ENCODE measurements at regions not wholly inside any gene's neighbourhood (a gene's known extent, or its start where the extent isn't known, plus 50 kb on each side); places are given as distances from the start of the nearest gene placed in this dataset.
A peak's percentile ranks its signal among the peaks of the same experiment; 100 is the strongest.

DNA sequence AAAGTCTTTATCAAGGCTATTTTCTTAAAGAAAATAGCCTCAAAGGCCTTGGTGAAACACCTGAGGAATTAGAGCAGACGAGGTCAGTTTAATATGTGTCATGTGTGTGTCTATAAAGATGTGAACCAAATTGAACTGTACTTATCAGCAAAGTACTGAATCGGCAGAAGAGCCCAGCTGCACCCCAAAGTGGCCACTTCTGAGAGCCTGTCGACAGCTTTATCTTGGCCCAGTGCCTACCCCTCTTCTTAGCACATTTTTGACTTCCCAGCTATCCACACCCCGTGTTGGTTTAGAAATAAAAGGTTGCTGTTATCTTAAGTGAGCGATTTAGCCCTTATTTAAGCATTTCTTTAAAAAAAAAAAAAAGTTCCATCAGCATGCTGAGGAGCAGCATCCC is 329.7 kb downstream of the FBXW7 start:
- H2AFZ ChIP-seq = no peak overlapping the region

DNA sequence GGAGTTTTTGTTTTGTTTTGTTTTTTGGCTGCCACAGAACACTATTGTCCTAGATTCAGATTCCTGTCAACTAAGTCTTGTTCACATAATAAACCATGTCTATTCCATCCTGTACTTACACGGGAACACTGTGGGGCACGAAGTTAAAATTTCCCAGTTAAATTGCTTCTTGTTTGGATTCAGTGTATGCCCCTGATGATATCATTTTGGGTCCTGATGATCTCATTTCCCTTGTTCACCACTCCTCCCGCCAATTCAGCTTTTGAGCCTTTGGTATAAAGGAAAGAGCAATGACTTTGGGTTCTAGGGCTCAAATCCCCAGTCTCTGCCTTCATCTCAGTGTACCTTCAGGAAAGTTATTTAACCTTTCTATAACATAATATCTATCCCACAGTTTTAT is 333.5 kb downstream of the FBXW7 start:
- Histone ChIP-seq H3K36me3 (ENCODE audit: low read depth) (no peaks in the 10 kb centered on the region), H3K9me3 (ENCODE audit: low read depth) (no peaks in the 10 kb centered on the region), H2AFZ (no peak overlapping the region), H3K4me1 (ENCODE audit: insufficient read depth) (no peaks in the 10 kb centered on the region; the same call in 1 of the 2 replicates), H3K27ac (no peak overlapping the region), H3K27me3 (replicated peaks; ENCODE audit: insufficient read depth) (no peaks in the 10 kb centered on the region), H3F3A (ENCODE audit: insufficient read depth) (no peaks in the 10 kb centered on the region), H3K79me2 (ENCODE audit: insufficient read depth) (no peaks in the 10 kb centered on the region), H3K4me3 (no peak overlapping the region), H3K4me2 (ENCODE audit: unreplicated experiment) (no peak overlapping the region), H3K9me2 (ENCODE audit: insufficient read depth) (no peaks in the 10 kb centered on the region), H3K9ac (no peak overlapping the region), H4K20me1 (ENCODE audit: insufficient read depth) (no peaks in the 10 kb centered on the region)
- in situ Hi-C loops (cut with MboI) = no loop called here
- DNase-seq = no peak
- 32 to 42% methylated on average over 3 of the region's 3 CpGs for WGBS, 2 experiments (ENCODE audit: low coverage in 1 of 2, low lambda C conversion rate in 2 of 2, missing lambda C conversion rate in 2 of 2)
- TF ChIP-seq EZH2phosphoT487 (IDR thresholded peaks at IDR 0.05; ENCODE audit: insufficient read depth, low read depth) (no peak), EZH2 (IDR thresholded peaks at IDR 0.05; ENCODE audit: insufficient read depth, poor library complexity, severe bottlenecking) (no peak)

More for the DNA sequence above, 329.7 kb downstream of the FBXW7 start:
- no peak overlapping the region for H3K4me3 ChIP-seq
- H3K79me2 ChIP-seq (ENCODE audit: insufficient read depth) = no peaks in the 10 kb centered on the region
- no peaks in the 10 kb centered on the region for H3K36me3 ChIP-seq (ENCODE audit: low read depth)
- H3K9me3 ChIP-seq (ENCODE audit: low read depth) = no peaks in the 10 kb centered on the region
- no peaks in the 10 kb centered on the region for H3F3A ChIP-seq (ENCODE audit: insufficient read depth)
- H3K27ac ChIP-seq = no peak overlapping the region
- WGBS, 2 experiments (ENCODE audit: low coverage in 1 of 2, low lambda C conversion rate in 2 of 2, missing lambda C conversion rate in 2 of 2) = 42 to 44% methylated on average over 5 of the region's 5 CpGs
- no peak overlapping the region for H3K4me2 ChIP-seq (ENCODE audit: unreplicated experiment)
- H3K9me2 ChIP-seq (ENCODE audit: insufficient read depth) = no peaks in the 10 kb centered on the region
- no peak for DNase-seq
- H4K20me1 ChIP-seq (ENCODE audit: insufficient read depth) = no peaks in the 10 kb centered on the region
- H3K27me3 ChIP-seq (replicated peaks; ENCODE audit: insufficient read depth) = no peaks in the 10 kb centered on the region
- H3K4me1 ChIP-seq (ENCODE audit: insufficient read depth) = no peaks in the 10 kb centered on the region; the same call in 1 of the 2 replicates
- in situ Hi-C loops (cut with MboI) = no loop called here
- TF ChIP-seq EZH2 (IDR thresholded peaks at IDR 0.05; ENCODE audit: insufficient read depth, poor library complexity, severe bottlenecking) (no peak), EZH2phosphoT487 (IDR thresholded peaks at IDR 0.05; ENCODE audit: insufficient read depth, low read depth) (no peak)
- H3K9ac ChIP-seq = no peak overlapping the region

DNA sequence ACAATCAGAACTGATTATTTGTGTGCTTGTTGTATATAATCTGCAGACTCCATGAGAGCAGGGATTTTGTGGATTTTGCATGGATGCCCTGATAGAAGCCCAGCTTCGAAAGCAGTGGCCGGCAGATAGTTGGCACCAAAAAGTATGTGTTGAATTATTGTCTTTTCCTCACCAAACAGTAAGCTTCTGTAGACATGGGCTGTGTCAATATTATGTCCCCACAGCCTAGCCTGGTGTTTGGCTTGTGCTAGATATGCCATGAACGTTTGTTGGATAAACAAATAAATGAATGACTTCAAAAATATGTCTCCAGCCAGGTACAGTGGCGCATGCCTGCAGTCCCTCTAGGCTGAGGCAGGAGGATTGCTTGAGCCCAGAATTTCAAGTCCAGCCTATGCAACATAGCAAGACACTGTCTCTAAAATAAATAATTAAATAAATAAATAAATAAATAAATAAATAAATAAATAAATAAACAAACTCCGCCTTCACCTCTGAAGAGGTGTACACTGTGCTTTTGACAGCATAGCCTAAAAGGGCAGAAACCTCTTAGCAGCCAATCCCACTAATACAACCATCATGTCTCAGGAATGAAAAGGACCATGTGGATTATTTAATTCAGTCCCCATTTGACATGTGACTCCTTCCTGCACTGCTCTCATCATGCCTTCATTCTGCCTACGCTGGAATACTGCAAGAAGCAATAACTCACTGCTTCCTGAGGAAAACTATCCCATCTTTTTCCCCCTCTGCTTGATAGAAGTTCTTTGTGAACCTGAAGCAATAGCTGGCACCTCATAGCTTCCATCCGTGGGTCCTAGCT is 335.2 kb downstream of the FBXW7 start:
- no peak for TF ChIP-seq EZH2 (IDR thresholded peaks at IDR 0.05; ENCODE audit: insufficient read depth, poor library complexity, severe bottlenecking)
- TF ChIP-seq EZH2phosphoT487 (IDR thresholded peaks at IDR 0.05; ENCODE audit: insufficient read depth, low read depth) = no peak
- Histone ChIP-seq H3K27ac (no peak overlapping the region), H3K27me3 (replicated peaks; ENCODE audit: insufficient read depth) (no peaks in the 10 kb centered on the region), H3K9me3 (ENCODE audit: low read depth) (no peaks in the 10 kb centered on the region), H3F3A (ENCODE audit: insufficient read depth) (no peaks in the 10 kb centered on the region), H3K9ac (no peak overlapping the region), H3K4me2 (ENCODE audit: unreplicated experiment) (no peak overlapping the region), H3K4me1 (ENCODE audit: insufficient read depth) (no peaks in the 10 kb centered on the region), H2AFZ (no peak overlapping the region), H4K20me1 (ENCODE audit: insufficient read depth) (no peaks in the 10 kb centered on the region), H3K79me2 (ENCODE audit: insufficient read depth) (no peaks in the 10 kb centered on the region), H3K9me2 (ENCODE audit: insufficient read depth) (no peaks in the 10 kb centered on the region), H3K36me3 (ENCODE audit: low read depth) (no peaks in the 10 kb centered on the region), H3K4me3 (no peak overlapping the region)
- in situ Hi-C loops (cut with MboI) = no loop called here
- no peak for DNase-seq
- 71 to 74% methylated on average over 7 of the region's 7 CpGs for WGBS, 2 experiments (ENCODE audit: low coverage in 1 of 2, low lambda C conversion rate in 2 of 2, missing lambda C conversion rate in 2 of 2)

DNA sequence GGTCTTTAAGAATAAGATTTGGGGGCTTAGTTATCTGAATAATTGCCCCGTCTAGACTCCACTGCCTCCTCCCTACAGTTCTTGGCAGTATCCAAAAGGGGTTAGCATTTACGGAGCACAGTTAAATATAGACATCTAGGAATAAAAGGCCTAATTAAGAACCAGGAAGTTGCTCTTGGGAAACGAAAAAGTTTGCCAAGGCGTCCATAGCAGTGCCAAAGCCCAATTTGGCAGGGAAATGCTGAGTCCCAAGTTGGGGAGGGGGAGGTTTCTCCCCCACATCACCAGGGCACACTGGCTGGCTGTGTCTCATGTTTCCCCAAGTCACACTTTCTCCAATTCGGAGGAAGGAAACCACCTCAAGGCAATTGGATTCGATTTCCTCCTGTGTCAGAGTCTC is 338.7 kb downstream of the FBXW7 start:
- no peaks in the 10 kb centered on the region for H3K79me2 ChIP-seq (ENCODE audit: insufficient read depth)

More for the DNA sequence above, 338.7 kb downstream of the FBXW7 start:
- no peaks in the 10 kb centered on the region for H3K36me3 ChIP-seq (ENCODE audit: low read depth)
- H3K4me1 ChIP-seq (ENCODE audit: insufficient read depth) = no peaks in the 10 kb centered on the region
- in situ Hi-C loops (cut with MboI) = no loop called here
- 47 to 56% methylated on average over 6 of the region's 6 CpGs for WGBS, 2 experiments (ENCODE audit: low coverage in 1 of 2, low lambda C conversion rate in 2 of 2, missing lambda C conversion rate in 2 of 2)
- no peak overlapping the region for H3K27ac ChIP-seq
- no peak overlapping the region for H3K4me3 ChIP-seq
- no peak overlapping the region for H3K4me2 ChIP-seq (ENCODE audit: unreplicated experiment)
- no peaks in the 10 kb centered on the region for H3K9me2 ChIP-seq (ENCODE audit: insufficient read depth)
- peak overlapping the region; percentile 45; the same call in 1 of the 2 replicates for H2AFZ ChIP-seq
- no peaks in the 10 kb centered on the region for H3F3A ChIP-seq (ENCODE audit: insufficient read depth)
- H3K9ac ChIP-seq = no peak overlapping the region
- H3K27me3 ChIP-seq (replicated peaks; ENCODE audit: insufficient read depth) = no peaks in the 10 kb centered on the region
- no peak for TF ChIP-seq EZH2phosphoT487 (IDR thresholded peaks at IDR 0.05; ENCODE audit: insufficient read depth, low read depth)
- no peak for TF ChIP-seq EZH2 (IDR thresholded peaks at IDR 0.05; ENCODE audit: insufficient read depth, poor library complexity, severe bottlenecking)
- no peak for DNase-seq
- no peaks in the 10 kb centered on the region for H4K20me1 ChIP-seq (ENCODE audit: insufficient read depth)
- H3K9me3 ChIP-seq (ENCODE audit: low read depth) = no peaks in the 10 kb centered on the region

All from GM23248 (cell line).